Transverse colon (tissue), 4 donors: ENCODE measurements at regions not wholly inside any gene's neighbourhood (a gene's known extent, or its start where the extent isn't known, plus 50 kb on each side); places are given as distances from the start of the nearest gene placed in this dataset.

Experiments
- DNase-seq: peaks from one replicate; pipeline ENCODE4 v3.0.0-alpha.2; 2019
- H3K27ac ChIP-seq, 4 donors: fragments of 200-600 bp; sonication (generic); 2 replicates each; pipeline ENCODE4 v1.5.1; 2016 to 2018; ENCODE audit warnings: inconsistent platforms in 4 of 4
- H3K27me3 ChIP-seq: fragments of 200-600 bp; sonication (generic); 2 replicates; pipeline ENCODE4 v1.5.1; 2017; ENCODE audit warnings: inconsistent platforms
- H3K36me3 ChIP-seq, 4 donors: fragments of 200-600 bp; sonication (generic); 2 replicates each; pipeline ENCODE4 v1.5.1; 2017 to 2019; ENCODE audit warnings: inconsistent platforms in 4 of 4
- H3K4me1 ChIP-seq, 4 donors: fragments of 200-600 bp; sonication (generic); 2 replicates each; pipeline ENCODE4 v1.5.1; 2017 to 2020; ENCODE audit warnings: inconsistent platforms in 4 of 4
- H3K4me3 ChIP-seq, 4 donors: fragments of 200-600 bp; sonication (generic); 1 replicate in 1 of 4; 2 replicates in 3 of 4; pipeline versions ENCODE4 v1.5.1 to v1.6.1; 2017 to 2019; ENCODE audit warnings: inconsistent platforms in 4 of 4
- H3K9me3 ChIP-seq, 2 donors: fragments of 200-600 bp; sonication (generic); 2 replicates each; pipeline ENCODE4 v1.5.1; 2017 to 2019; ENCODE audit warnings: inconsistent platforms in 2 of 2
- CTCF ChIP-seq, 5 experiments: fragments of 200-600 bp in 3 of 5; fragments of 450-650 bp in 2 of 5; sonication (generic) in 3 of 5; IDR thresholded peaks; 1 replicate in 2 of 5; 2 replicates in 3 of 5; pipeline ENCODE4 v1.5.1; 2016 to 2017; ENCODE audit warnings: antibody characterized with exemption in 5 of 5, inconsistent platforms in 3 of 5, mild to moderate bottlenecking in 2 of 5, moderate library complexity in 1 of 5
- EP300 ChIP-seq: sonication (generic); formaldehyde crosslinking; IDR thresholded peaks from one replicate; pipeline ENCODE4 v1.6.1; 2017; ENCODE audit warnings: antibody characterized with exemption, low read depth
- POLR2A ChIP-seq: fragments of 450-650 bp; IDR thresholded peaks from one replicate; pipeline ENCODE4 v1.6.1; 2016; ENCODE audit warnings: antibody characterized with exemption, mild to moderate bottlenecking, moderate library complexity
- POLR2AphosphoS5 ChIP-seq, 3 donors: sonication (generic); formaldehyde crosslinking; IDR thresholded peaks; one replicate each; pipeline ENCODE4 v1.6.1; 2016; ENCODE audit warnings: antibody characterized with exemption in 3 of 3
- WGBS, 2 donors: methylation state at CpG; one replicate each; pipeline ENCODE4 v1.1.5; 2018; ENCODE audit warnings: low coverage in 1 of 2; 5-methylcytosine and 5-hydroxymethylcytosine counted together
- in situ Hi-C, 4 donors: fragments of 200-750 bp; cut with MboI; loops; one replicate each; pipeline versions ENCODE4 v1.15.0 to v1.15.1; 2017; ENCODE audit warnings: low sequenced_read_pairs in 3 of 4, low pct_ligation_motif_present in 1 of 4, low pct_unique_long_range_greater_than_20kb in 1 of 4
- intact Hi-C: fragments of 100-400 bp; cut with DNase I; formaldehyde crosslinking; loops from one replicate; pipeline ENCODE4 v1.15.1; 2023; ENCODE audit warnings: low total_unique reads

- H3K4me3 ChIP-seq = no peak overlapping the region
- DNase-seq = no peak
- TF ChIP-seq POLR2AphosphoS5 (IDR thresholded peaks at IDR 0.05) (no peak), EP300 (no peak)
- in situ Hi-C loops (no loop called here), intact Hi-C loops (no loop called here)
- 60% methylated on average over 11 of the region's 11 CpGs; no CpG with 5 or more reads in 1 of the 2 donors for WGBS, 2 donors
- H3K27ac ChIP-seq = no peak overlapping the region
- no peaks in the 10 kb centered on the region for H3K4me1 ChIP-seq
- no peaks in the 10 kb centered on the region for H3K9me3 ChIP-seq
- H3K27me3 ChIP-seq = no peaks in the 10 kb centered on the region
- no peaks in the 10 kb centered on the region for H3K36me3 ChIP-seq
These were observed 137.4 kb upstream of the MAMLD1 start for GRCh38 chrX:150225756-150226155.

GRCh38 chrX:150226223-150226965 lies 136.7 kb upstream of the MAMLD1 start:
- intact Hi-C loops = no loop called here
- no peak for DNase-seq
- Histone ChIP-seq H3K4me1 (no peaks in the 10 kb centered on the region), H3K9me3 (no peaks in the 10 kb centered on the region), H3K36me3 (no peaks in the 10 kb centered on the region), H3K27ac (no peak overlapping the region), H3K4me3 (no peak overlapping the region), H3K27me3 (no peaks in the 10 kb centered on the region)
- in situ Hi-C loops = no loop called here
- 75% methylated on average over 9 of the region's 9 CpGs; no CpG with 5 or more reads in 1 of the 2 donors for WGBS, 2 donors
- TF ChIP-seq POLR2A (no peak), POLR2AphosphoS5 (IDR thresholded peaks at IDR 0.05) (no peak), EP300 (no peak), CTCF (IDR thresholded peaks at IDR 0.05) (no peak)

DNA sequence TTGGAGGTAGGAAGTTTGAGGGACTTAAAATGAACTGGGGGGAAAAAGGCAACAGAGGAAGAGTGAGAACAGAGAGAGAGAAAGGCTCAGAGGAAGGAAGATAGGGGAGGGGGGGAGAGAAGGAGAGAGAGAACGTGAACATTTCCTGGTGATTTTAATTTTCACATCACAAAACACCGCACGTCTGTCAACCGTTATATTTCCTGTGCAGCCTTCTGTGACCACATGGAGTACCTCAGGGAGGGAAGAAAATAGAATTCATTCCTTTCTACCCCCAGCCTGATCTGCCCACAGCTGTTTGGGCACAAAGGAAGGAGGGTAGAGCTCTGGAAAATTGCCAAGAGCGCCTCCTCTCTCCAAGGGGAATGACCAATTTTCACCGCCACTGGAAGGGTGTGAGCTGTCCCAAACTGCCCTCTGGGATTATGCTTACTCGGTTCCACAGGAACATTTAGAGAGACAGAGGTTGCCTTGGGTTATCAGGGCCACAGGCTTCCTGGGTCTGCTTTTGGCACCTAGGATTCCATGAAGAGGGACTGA lies 135.7 kb upstream of the MAMLD1 start:
- no peak overlapping the region for H3K4me3 ChIP-seq
- WGBS, 2 donors = 46 to 60% methylated on average over 4 to 7 of the region's 7 CpGs
- no peaks in the 10 kb centered on the region for H3K27me3 ChIP-seq
- no peak for DNase-seq
- no peaks in the 10 kb centered on the region for H3K9me3 ChIP-seq
- intact Hi-C loops = no loop called here
- no peak overlapping the region for H3K27ac ChIP-seq
- no peaks in the 10 kb centered on the region for H3K36me3 ChIP-seq
- in situ Hi-C loops = no loop called here
- no peaks in the 10 kb centered on the region for H3K4me1 ChIP-seq
- TF ChIP-seq POLR2AphosphoS5 (IDR thresholded peaks at IDR 0.05) (no peak), EP300 (no peak), POLR2A (no peak), CTCF (IDR thresholded peaks at IDR 0.05) (no peak)

DNA sequence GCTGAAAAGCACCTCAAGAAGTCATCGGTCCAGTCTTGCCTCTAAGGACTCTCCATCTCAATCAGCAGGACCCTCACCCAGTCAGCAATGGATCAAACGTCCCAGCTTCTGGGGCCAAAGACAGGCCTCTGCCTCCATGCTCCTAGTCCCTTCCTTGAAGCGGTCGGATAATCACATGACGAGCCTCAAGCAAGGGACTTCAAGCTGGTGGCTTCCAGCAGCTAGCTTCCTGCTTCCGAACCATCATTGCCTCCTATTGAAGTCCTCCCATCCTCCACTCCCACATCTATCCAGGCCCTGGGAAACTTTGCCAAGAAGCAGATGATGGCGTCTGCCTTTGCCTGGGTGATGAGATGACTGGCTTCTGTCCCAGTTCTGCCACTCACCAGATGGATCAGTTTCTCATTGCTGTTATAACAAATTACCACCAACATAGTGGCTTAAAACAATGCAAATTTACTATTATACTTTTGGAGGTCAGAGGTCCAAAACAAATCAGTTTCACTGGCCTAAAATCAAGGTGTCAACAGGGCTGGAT lies 135.2 kb upstream of the MAMLD1 start:
- no peak overlapping the region for H3K4me3 ChIP-seq
- DNase-seq = no peak
- TF ChIP-seq POLR2AphosphoS5 (IDR thresholded peaks at IDR 0.05) (no peak), POLR2A (no peak), EP300 (no peak), CTCF (IDR thresholded peaks at IDR 0.05) (no peak)
- intact Hi-C loops (no loop called here), in situ Hi-C loops (no loop called here)
- H3K27me3 ChIP-seq = no peaks in the 10 kb centered on the region
- no peak overlapping the region for H3K27ac ChIP-seq
- WGBS, 2 donors = 75% methylated on average over 7 of the region's 7 CpGs; no CpG with 5 or more reads in 1 of the 2 donors
- no peaks in the 10 kb centered on the region for H3K36me3 ChIP-seq
- H3K9me3 ChIP-seq = no peaks in the 10 kb centered on the region
- no peaks in the 10 kb centered on the region for H3K4me1 ChIP-seq
